ENCODE measurements at regions not wholly inside any gene's neighbourhood (a gene's known extent, or its start where the extent isn't known, plus 50 kb on each side); places are given as distances from the start of the nearest gene placed in this dataset.

DNA sequence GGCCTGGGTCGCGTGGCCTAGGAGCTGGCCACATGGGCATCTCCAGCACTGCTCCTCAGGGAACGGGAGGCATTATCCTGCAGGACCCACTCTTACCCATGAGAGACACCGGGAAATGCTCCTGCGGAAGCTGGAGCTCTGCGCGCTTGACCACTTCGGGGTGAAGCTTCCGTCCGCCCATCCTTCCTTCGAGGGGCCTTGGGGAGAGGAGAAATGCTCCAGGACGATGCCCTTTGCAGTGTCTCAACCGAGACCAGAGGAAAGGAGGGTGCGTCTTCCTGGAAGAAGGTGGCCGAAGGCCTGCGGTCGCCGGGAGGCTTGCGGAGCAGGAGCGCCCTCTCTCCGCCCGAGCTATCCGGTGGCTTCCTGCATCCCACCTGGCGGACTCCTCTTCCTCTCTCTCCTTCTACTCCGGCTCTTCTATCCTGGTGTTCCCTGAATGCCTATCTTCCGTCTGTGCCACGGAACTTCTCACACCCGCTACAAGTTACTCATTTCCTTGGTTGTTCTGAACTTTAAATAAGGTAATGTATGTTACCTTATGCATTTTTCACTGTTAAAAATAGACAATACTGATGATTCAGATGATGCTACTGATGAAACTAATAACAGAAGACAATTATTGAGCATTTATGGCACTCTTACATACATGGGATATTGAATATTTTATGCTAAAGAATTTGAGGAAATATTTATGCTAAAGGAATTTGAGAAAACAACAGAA lies 91.4 kb downstream of the PRKAB2 start:
- TF ChIP-seq ZBTB7A (IDR thresholded peaks at IDR 0.05; ENCODE audit: low read depth) (no peak), CREB1 (IDR thresholded peaks at IDR 0.05; ENCODE audit: low read depth) (no peak), USF1 (IDR thresholded peaks at IDR 0.05) (no peak), RAD21 (IDR thresholded peaks at IDR 0.05; ENCODE audit: low read depth) (no peak), YY1 (IDR thresholded peaks at IDR 0.05; ENCODE audit: low read depth) (no peak), FOXM1 (IDR thresholded peaks at IDR 0.05; ENCODE audit: borderline replicate concordance, low read depth) (no peak), TEAD4 (IDR thresholded peaks at IDR 0.05) (no peak), EGR1 (IDR thresholded peaks at IDR 0.05) (no peak), CEBPB (IDR thresholded peaks at IDR 0.05) (no peak)
- TF ChIP-seq, protein P1, sequence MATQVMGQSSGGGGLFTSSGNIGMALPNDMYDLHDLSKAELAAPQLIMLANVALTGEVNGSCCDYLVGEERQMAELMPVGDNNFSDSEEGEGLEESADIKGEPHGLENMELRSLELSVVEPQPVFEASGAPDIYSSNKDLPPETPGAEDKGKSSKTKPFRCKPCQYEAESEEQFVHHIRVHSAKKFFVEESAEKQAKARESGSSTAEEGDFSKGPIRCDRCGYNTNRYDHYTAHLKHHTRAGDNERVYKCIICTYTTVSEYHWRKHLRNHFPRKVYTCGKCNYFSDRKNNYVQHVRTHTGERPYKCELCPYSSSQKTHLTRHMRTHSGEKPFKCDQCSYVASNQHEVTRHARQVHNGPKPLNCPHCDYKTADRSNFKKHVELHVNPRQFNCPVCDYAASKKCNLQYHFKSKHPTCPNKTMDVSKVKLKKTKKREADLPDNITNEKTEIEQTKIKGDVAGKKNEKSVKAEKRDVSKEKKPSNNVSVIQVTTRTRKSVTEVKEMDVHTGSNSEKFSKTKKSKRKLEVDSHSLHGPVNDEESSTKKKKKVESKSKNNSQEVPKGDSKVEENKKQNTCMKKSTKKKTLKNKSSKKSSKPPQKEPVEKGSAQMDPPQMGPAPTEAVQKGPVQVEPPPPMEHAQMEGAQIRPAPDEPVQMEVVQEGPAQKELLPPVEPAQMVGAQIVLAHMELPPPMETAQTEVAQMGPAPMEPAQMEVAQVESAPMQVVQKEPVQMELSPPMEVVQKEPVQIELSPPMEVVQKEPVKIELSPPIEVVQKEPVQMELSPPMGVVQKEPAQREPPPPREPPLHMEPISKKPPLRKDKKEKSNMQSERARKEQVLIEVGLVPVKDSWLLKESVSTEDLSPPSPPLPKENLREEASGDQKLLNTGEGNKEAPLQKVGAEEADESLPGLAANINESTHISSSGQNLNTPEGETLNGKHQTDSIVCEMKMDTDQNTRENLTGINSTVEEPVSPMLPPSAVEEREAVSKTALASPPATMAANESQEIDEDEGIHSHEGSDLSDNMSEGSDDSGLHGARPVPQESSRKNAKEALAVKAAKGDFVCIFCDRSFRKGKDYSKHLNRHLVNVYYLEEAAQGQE (IDR thresholded peaks at IDR 0.05; ENCODE audit: low read depth) = no peak

GRCh38 chr1:147080006-147080661 lies 92.1 kb downstream of the PRKAB2 start:
- TF ChIP-seq CREB1 (IDR thresholded peaks at IDR 0.05; ENCODE audit: low read depth) (no peak), TAF1 (IDR thresholded peaks at IDR 0.05; ENCODE audit: low read depth) (no peak), NFIC (IDR thresholded peaks at IDR 0.05) (no peak), ZBTB7A (IDR thresholded peaks at IDR 0.05; ENCODE audit: low read depth) (no peak), USF1 (IDR thresholded peaks at IDR 0.05) (no peak), TCF12 (IDR thresholded peaks at IDR 0.05; ENCODE audit: low read depth) (no peak), YY1 (IDR thresholded peaks at IDR 0.05; ENCODE audit: low read depth) (no peak)
- TF ChIP-seq, protein P2, sequence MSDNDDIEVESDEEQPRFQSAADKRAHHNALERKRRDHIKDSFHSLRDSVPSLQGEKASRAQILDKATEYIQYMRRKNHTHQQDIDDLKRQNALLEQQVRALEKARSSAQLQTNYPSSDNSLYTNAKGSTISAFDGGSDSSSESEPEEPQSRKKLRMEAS (IDR thresholded peaks at IDR 0.05) = no peak
- TF ChIP-seq, protein P1 (IDR thresholded peaks at IDR 0.05; ENCODE audit: low read depth) = no peak

GRCh38 chr1:147079400-147080005 lies 92.8 kb downstream of the PRKAB2 start:
- no peak for TF ChIP-seq CEBPB (IDR thresholded peaks at IDR 0.05)
- no peak for TF ChIP-seq FOXM1 (IDR thresholded peaks at IDR 0.05; ENCODE audit: borderline replicate concordance, low read depth)
- TF ChIP-seq, protein P2 (IDR thresholded peaks at IDR 0.05) = no peak
- no peak for TF ChIP-seq CREB1 (IDR thresholded peaks at IDR 0.05; ENCODE audit: low read depth)
- no peak for TF ChIP-seq TEAD4 (IDR thresholded peaks at IDR 0.05)
- no peak for TF ChIP-seq USF1 (IDR thresholded peaks at IDR 0.05)
- TF ChIP-seq TAF1 (IDR thresholded peaks at IDR 0.05; ENCODE audit: low read depth) = no peak
- no peak for TF ChIP-seq YY1 (IDR thresholded peaks at IDR 0.05; ENCODE audit: low read depth)
- TF ChIP-seq NFIC (IDR thresholded peaks at IDR 0.05) = no peak
- no peak for TF ChIP-seq EGR1 (IDR thresholded peaks at IDR 0.05)
- no peak for TF ChIP-seq ZBTB7A (IDR thresholded peaks at IDR 0.05; ENCODE audit: low read depth)
- TF ChIP-seq, protein P1 (IDR thresholded peaks at IDR 0.05; ENCODE audit: low read depth) = no peak
- TF ChIP-seq EP300 (IDR thresholded peaks at IDR 0.05; ENCODE audit: borderline replicate concordance) = no peak
- TF ChIP-seq TCF12 (IDR thresholded peaks at IDR 0.05; ENCODE audit: low read depth) = no peak
- TF ChIP-seq RAD21 (IDR thresholded peaks at IDR 0.05; ENCODE audit: low read depth) = no peak

Data from Ishikawa (cell line).